ENCODE measurements at regions not wholly inside any gene's neighbourhood (a gene's known extent, or its start where the extent isn't known, plus 50 kb on each side); places are given as distances from the start of the nearest gene placed in this dataset.

GRCh38 chr17:34465789-34466188, 102.8 kb upstream of the CCL1 start:
- no peak for TF ChIP-seq CTCF (IDR thresholded peaks at IDR 0.05)
- no peak for TF ChIP-seq POLR2AphosphoS5 (IDR thresholded peaks at IDR 0.05)
